Ovary (tissue), 3 donors: ENCODE measurements at regions not wholly inside any gene's neighbourhood (a gene's known extent, or its start where the extent isn't known, plus 50 kb on each side); places are given as distances from the start of the nearest gene placed in this dataset.

Experiments
- EP300 ChIP-seq: sonication (generic); formaldehyde crosslinking; IDR thresholded peaks from one replicate; pipeline ENCODE4 v1.6.1; 2017; ENCODE audit warnings: antibody characterized with exemption
- POLR2A ChIP-seq: fragments of 450-650 bp; IDR thresholded peaks from one replicate; pipeline ENCODE4 v1.6.1; 2017; ENCODE audit warnings: antibody characterized with exemption, mild to moderate bottlenecking, moderate library complexity
- TF ChIP-seq, protein P1 (sequence below), 3 donors: fragments of 450-650 bp in 2 of 3; fragments of 200-600 bp in 1 of 3; IDR thresholded peaks; one replicate each; pipeline versions ENCODE4 v1.5.1 to v1.8.0; 2016 to 2022; ENCODE audit warnings: antibody characterized with exemption in 3 of 3, mild to moderate bottlenecking in 1 of 3
- donor health status: DM: no; HTN: no; CAD: no.

DNA sequence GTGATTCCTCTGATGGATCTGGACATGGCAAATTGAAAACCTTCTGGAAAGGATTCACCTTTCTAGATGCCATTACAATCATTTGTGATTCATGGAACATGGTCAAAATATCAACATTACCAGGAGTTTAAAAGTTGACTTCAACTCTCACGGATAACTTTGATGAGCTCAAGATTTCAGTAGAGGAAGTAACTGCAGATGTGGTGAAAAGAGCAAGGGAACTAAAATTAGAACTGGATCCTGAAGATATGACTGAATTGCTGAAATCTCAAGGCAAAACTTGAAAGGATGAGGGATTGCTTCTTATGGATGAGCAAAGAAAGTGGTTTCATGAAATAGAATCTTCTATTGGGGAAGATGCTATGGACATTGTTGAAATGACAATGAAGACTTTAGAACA is 293.6 kb downstream of the ARHGAP12 start:
- TF ChIP-seq, protein P1, sequence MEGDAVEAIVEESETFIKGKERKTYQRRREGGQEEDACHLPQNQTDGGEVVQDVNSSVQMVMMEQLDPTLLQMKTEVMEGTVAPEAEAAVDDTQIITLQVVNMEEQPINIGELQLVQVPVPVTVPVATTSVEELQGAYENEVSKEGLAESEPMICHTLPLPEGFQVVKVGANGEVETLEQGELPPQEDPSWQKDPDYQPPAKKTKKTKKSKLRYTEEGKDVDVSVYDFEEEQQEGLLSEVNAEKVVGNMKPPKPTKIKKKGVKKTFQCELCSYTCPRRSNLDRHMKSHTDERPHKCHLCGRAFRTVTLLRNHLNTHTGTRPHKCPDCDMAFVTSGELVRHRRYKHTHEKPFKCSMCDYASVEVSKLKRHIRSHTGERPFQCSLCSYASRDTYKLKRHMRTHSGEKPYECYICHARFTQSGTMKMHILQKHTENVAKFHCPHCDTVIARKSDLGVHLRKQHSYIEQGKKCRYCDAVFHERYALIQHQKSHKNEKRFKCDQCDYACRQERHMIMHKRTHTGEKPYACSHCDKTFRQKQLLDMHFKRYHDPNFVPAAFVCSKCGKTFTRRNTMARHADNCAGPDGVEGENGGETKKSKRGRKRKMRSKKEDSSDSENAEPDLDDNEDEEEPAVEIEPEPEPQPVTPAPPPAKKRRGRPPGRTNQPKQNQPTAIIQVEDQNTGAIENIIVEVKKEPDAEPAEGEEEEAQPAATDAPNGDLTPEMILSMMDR (IDR thresholded peaks at IDR 0.05): no peak
- TF ChIP-seq POLR2A (no peak), EP300 (no peak)
